H9 (cell line): ENCODE measurements at regions not wholly inside any gene's neighbourhood (a gene's known extent, or its start where the extent isn't known, plus 50 kb on each side); places are given as distances from the start of the nearest gene placed in this dataset.

Experiments
- DNase-seq: peaks from one replicate; pipeline ENCODE4 v3.0.0-alpha.2; 2017
- H2AFZ ChIP-seq: one replicate; pipeline ENCODE4 v1.6.1; 2013; ENCODE audit warnings: mild to moderate bottlenecking, low read length, control low read depth, moderate library complexity
- H2AK5ac ChIP-seq: 2 replicates; pipeline ENCODE4 v1.6.1; 2013; ENCODE audit warnings: low read length, control low read depth, mixed read lengths; ENCODE audit not compliant: insufficient read length
- H2BK120ac ChIP-seq: one replicate; pipeline ENCODE4 v1.6.1; 2013; ENCODE audit warnings: low read depth, mild to moderate bottlenecking, low read length, control low read depth, inconsistent platforms; ENCODE audit not compliant: poor library complexity, severe bottlenecking
- H2BK12ac ChIP-seq: 2 replicates; pipeline ENCODE4 v1.6.1; 2013; ENCODE audit warnings: low read length, control low read depth, mixed read lengths, low read depth; ENCODE audit not compliant: insufficient read length
- H2BK15ac ChIP-seq: 2 replicates; pipeline ENCODE4 v1.6.1; 2013; ENCODE audit warnings: low read depth, low read length, control low read depth
- H2BK20ac ChIP-seq: one replicate; pipeline ENCODE4 v1.6.1; 2013; ENCODE audit warnings: low read depth, mild to moderate bottlenecking, low read length, control low read depth, inconsistent platforms; ENCODE audit not compliant: poor library complexity, severe bottlenecking
- H2BK5ac ChIP-seq: 2 replicates; pipeline ENCODE4 v1.6.1; 2013; ENCODE audit warnings: low read length, control low read depth, mixed read lengths; ENCODE audit not compliant: insufficient read length
- H3K14ac ChIP-seq: 2 replicates; pipeline ENCODE4 v1.6.1; 2013; ENCODE audit warnings: low read length, control low read depth; ENCODE audit not compliant: insufficient read depth
- H3K18ac ChIP-seq: 2 replicates; pipeline ENCODE4 v1.6.1; 2013; ENCODE audit warnings: low read depth, mild to moderate bottlenecking, mixed read lengths, low read length, control low read depth; ENCODE audit not compliant: insufficient read length
- H3K23ac ChIP-seq: 2 replicates; pipeline ENCODE4 v1.6.1; 2013; ENCODE audit warnings: low read length, control low read depth, mixed read lengths, low read depth; ENCODE audit not compliant: insufficient read length
- H3K23me2 ChIP-seq: 2 replicates; pipeline ENCODE4 v1.6.1; 2013; ENCODE audit warnings: low read depth, mild to moderate bottlenecking, mixed read lengths, low read length, control low read depth; ENCODE audit not compliant: insufficient read length, poor library complexity, severe bottlenecking
- H3K27ac ChIP-seq: 2 replicates; pipeline ENCODE4 v1.5.1; 2013; ENCODE audit warnings: low read length, control low read depth, mixed read lengths, low read depth; ENCODE audit not compliant: insufficient read length
- H3K27me3 ChIP-seq: 2 replicates; pipeline ENCODE4 v1.6.1; 2013; ENCODE audit warnings: low read length, control low read depth, inconsistent platforms; ENCODE audit not compliant: insufficient read depth
- H3K4ac ChIP-seq: 2 replicates; pipeline ENCODE4 v1.6.1; 2013; ENCODE audit warnings: low read depth, mild to moderate bottlenecking, control low read depth, inconsistent platforms, low read length, moderate library complexity
- H3K4me1 ChIP-seq: 2 replicates; pipeline ENCODE4 v1.6.1; 2013; ENCODE audit warnings: low read length, control low read depth, inconsistent platforms; ENCODE audit not compliant: insufficient read depth
- H3K4me2 ChIP-seq: 2 replicates; pipeline ENCODE4 v1.6.1; 2013; ENCODE audit warnings: low read length, control low read depth, mixed read lengths; ENCODE audit not compliant: insufficient read length, insufficient read depth
- H3K56ac ChIP-seq: 2 replicates; pipeline ENCODE4 v1.6.1; 2013; ENCODE audit warnings: low read depth, mild to moderate bottlenecking, mixed read lengths, low read length, control low read depth; ENCODE audit not compliant: insufficient read length
- H3K79me1 ChIP-seq: 2 replicates; pipeline ENCODE4 v1.6.1; 2013; ENCODE audit warnings: low read depth, mild to moderate bottlenecking, moderate library complexity, low read length, control low read depth, inconsistent platforms; ENCODE audit not compliant: insufficient read depth, poor library complexity, severe bottlenecking
- H3K79me2 ChIP-seq: 2 replicates; pipeline ENCODE4 v1.6.1; 2013; ENCODE audit warnings: low read length, control low read depth, inconsistent platforms; ENCODE audit not compliant: insufficient read depth
- H3K9ac ChIP-seq: 2 replicates; pipeline ENCODE4 v1.6.1; 2013; ENCODE audit warnings: low read length, control low read depth, mixed read lengths; ENCODE audit not compliant: insufficient read length; ENCODE audit errors: extremely low read depth
- H3K9me3 ChIP-seq: one replicate; pipeline ENCODE4 v1.6.1; 2013; ENCODE audit warnings: low read depth, low read length, inconsistent platforms; ENCODE audit not compliant: control insufficient read depth
- H3T11ph ChIP-seq: one replicate; pipeline ENCODE4 v1.6.1; 2013; ENCODE audit warnings: mild to moderate bottlenecking, low read length, control low read depth, inconsistent platforms
- H4K20me1 ChIP-seq: one replicate; pipeline ENCODE4 v1.6.1; 2013; ENCODE audit not compliant: control insufficient read depth, insufficient read length, insufficient read depth
- H4K5ac ChIP-seq: 2 replicates; pipeline ENCODE4 v1.6.1; 2013; ENCODE audit warnings: low read depth, mild to moderate bottlenecking, mixed read lengths, low read length, control low read depth; ENCODE audit not compliant: insufficient read length
- H4K8ac ChIP-seq: replicated peaks from 2 replicates; pipeline ENCODE4 v1.6.1; 2013; ENCODE audit warnings: low read length, control low read depth, mixed read lengths, low read depth; ENCODE audit not compliant: insufficient read length
- H4K91ac ChIP-seq: 2 replicates; pipeline ENCODE4 v1.6.1; 2013; ENCODE audit warnings: low read depth, mild to moderate bottlenecking, moderate library complexity, mixed read lengths, low read length, control low read depth; ENCODE audit not compliant: insufficient read length
- H3K27ac Mint-ChIP-seq, 3 experiments: 2 replicates in 2 of 3; 3 replicates in 1 of 3; pipeline ENCODE4 v1.8.0; 2020 to 2021; ENCODE audit warnings: mixed read lengths in 3 of 3, mild to moderate bottlenecking in 1 of 3, moderate library complexity in 1 of 3
- H3K27me3 Mint-ChIP-seq: 2 replicates; pipeline ENCODE4 v1.8.0; 2021; ENCODE audit warnings: low read depth, mild to moderate bottlenecking, moderate library complexity, mixed read lengths
- H3K36me3 Mint-ChIP-seq, 3 experiments: 2 replicates in 2 of 3; 3 replicates in 1 of 3; pipeline ENCODE4 v1.8.0; 2020 to 2021; ENCODE audit warnings: low read depth in 3 of 3, mixed read lengths in 3 of 3; ENCODE audit not compliant: insufficient read depth in 1 of 3
- H3K4me1 Mint-ChIP-seq, 2 experiments: 2 replicates each; pipeline ENCODE4 v1.8.0; 2020; ENCODE audit warnings: mixed read lengths in 2 of 2
- H3K4me3 Mint-ChIP-seq, 2 experiments: 2 replicates in 1 of 2; 3 replicates in 1 of 2; pipeline ENCODE4 v1.8.0; 2020 to 2021; ENCODE audit warnings: mild to moderate bottlenecking in 2 of 2, mixed read lengths in 2 of 2, moderate library complexity in 1 of 2
- H3K9me3 Mint-ChIP-seq, 2 experiments: 2 replicates in 1 of 2; 3 replicates in 1 of 2; pipeline ENCODE4 v1.8.0; 2020; ENCODE audit warnings: mild to moderate bottlenecking in 2 of 2, mixed read lengths in 2 of 2, moderate library complexity in 1 of 2
- CTCF ChIP-seq: fragments of 200-600 bp; sonication (generic); conservative IDR thresholded peaks from 3 replicates; pipeline ENCODE4 v1.8.0; 2021; ENCODE audit warnings: antibody characterized with exemption, mild to moderate bottlenecking
- WGBS: extraction: QIAGEN DNeasy Blood & Tissue Kit; methylation state at CpG from one replicate; pipeline ENCODE4 v1.1.7; 2013; ENCODE audit warnings: missing lambda C conversion rate, low lambda C conversion rate, mixed read lengths; ENCODE audit not compliant: insufficient read length; ENCODE audit errors: extremely low coverage; 5-methylcytosine and 5-hydroxymethylcytosine counted together

GRCh38 chr6:40256224-40256623 is 322.0 kb upstream of the MOCS1 start:
- H3K4me2 ChIP-seq = no peak overlapping the region
- no peaks in the 10 kb centered on the region for H3K79me2 ChIP-seq
- H2AFZ ChIP-seq = no peak overlapping the region
- TF ChIP-seq CTCF = no peak
- Mint-ChIP-seq H3K9me3 (peaks cover 0 to 3% of the 10 kb centered on the region in 2 experiments; a peak in 2 of 5 replicates), H3K4me3 (no peak overlapping the region), H3K4me1 (peaks cover 9 to 19% of the 10 kb centered on the region in 2 experiments), H3K27ac (no peak overlapping the region), H3K36me3 (peaks cover 0 to 3% (median 0%) of the 10 kb centered on the region in 3 experiments; a peak in 1 of 7 replicates), H3K27me3 (peaks cover 3% of the 10 kb centered on the region; the same call in 1 of the 2 replicates)
- no peak for DNase-seq
- H3K18ac ChIP-seq = no peak overlapping the region
- no CpG with 5 or more reads among the region's 2 CpGs for WGBS
- H3K23me2 ChIP-seq = no peaks in the 10 kb centered on the region
- no peak overlapping the region for H2AK5ac ChIP-seq
- H3K4ac ChIP-seq = no peak overlapping the region
- H3K27me3 ChIP-seq = no peaks in the 10 kb centered on the region
- H2BK5ac ChIP-seq = no peak overlapping the region
- H3K27ac ChIP-seq = no peak overlapping the region
- H3K79me1 ChIP-seq = no peaks in the 10 kb centered on the region
- H3K9ac ChIP-seq = no peak overlapping the region
- no peak overlapping the region for H3K14ac ChIP-seq
- no peak overlapping the region for H3T11ph ChIP-seq
- H4K20me1 ChIP-seq = no peaks in the 10 kb centered on the region
- no peaks in the 10 kb centered on the region for H3K4me1 ChIP-seq
- H4K8ac ChIP-seq = no peak overlapping the region
- H2BK15ac ChIP-seq = no peak overlapping the region
- no peak overlapping the region for H4K5ac ChIP-seq
- H3K9me3 ChIP-seq = no peaks in the 10 kb centered on the region
- H4K91ac ChIP-seq = no peak overlapping the region
- H2BK20ac ChIP-seq = no peak overlapping the region
- H3K56ac ChIP-seq = no peak overlapping the region
- no peak overlapping the region for H3K23ac ChIP-seq
- no peak overlapping the region for H2BK120ac ChIP-seq
- no peak overlapping the region for H2BK12ac ChIP-seq
